Heart left ventricle (tissue), 16 donors: ENCODE measurements at regions not wholly inside any gene's neighbourhood (a gene's known extent, or its start where the extent isn't known, plus 50 kb on each side); places are given as distances from the start of the nearest gene placed in this dataset.

Source experiments
- ATAC-seq, 4 donors: fragments of 200-7000 bp; cut with Tn5 transposase; one replicate each; pipeline ENCODE4 v1.9.1; 2020 to 2022; ENCODE audit warnings: moderate library complexity in 4 of 4, mild to moderate bottlenecking in 3 of 4, moderate number of reproducible peaks in 1 of 4
- DNase-seq, 5 donors: peaks; one replicate each; pipeline ENCODE4 v3.0.0-alpha.2; 2020
- H3K27ac ChIP-seq, 12 donors: fragments of 200-600 bp; sonication (generic) in 4 of 12; one replicate each; pipeline versions ENCODE4 v1.5.0 to v1.8.0; 2016 to 2022; ENCODE audit warnings: mild to moderate bottlenecking in 2 of 12
- H3K27me3 ChIP-seq, 9 donors: fragments of 200-600 bp; sonication (generic) in 2 of 9; one replicate each; pipeline versions ENCODE4 v1.5.1 to v1.8.0; 2016 to 2022; ENCODE audit warnings: mild to moderate bottlenecking in 3 of 9
- H3K36me3 ChIP-seq, 9 donors: fragments of 200-600 bp; sonication (generic) in 2 of 9; one replicate each; pipeline versions ENCODE4 v1.5.0 to v1.8.0; 2018 to 2022; ENCODE audit warnings: mild to moderate bottlenecking in 2 of 9
- H3K4me1 ChIP-seq, 12 donors: fragments of 200-600 bp; sonication (generic) in 4 of 12; one replicate each; pipeline versions ENCODE4 v1.5.0 to v1.8.0; 2016 to 2022; ENCODE audit warnings: mild to moderate bottlenecking in 3 of 12
- H3K4me3 ChIP-seq, 12 donors: fragments of 200-600 bp; sonication (generic) in 4 of 12; one replicate each; pipeline versions ENCODE4 v1.5.0 to v1.8.0; 2017 to 2022; ENCODE audit warnings: mild to moderate bottlenecking in 9 of 12, moderate library complexity in 4 of 12
- H3K9me3 ChIP-seq, 12 donors: fragments of 200-600 bp; sonication (generic) in 4 of 12; one replicate each; pipeline versions ENCODE4 v1.5.0 to v1.8.0; 2016 to 2022; ENCODE audit warnings: mild to moderate bottlenecking in 1 of 12
- POLR2A ChIP-seq, 2 donors: fragments of 450-650 bp; IDR thresholded peaks; one replicate each; pipeline ENCODE4 v1.6.1; 2017; ENCODE audit warnings: antibody characterized with exemption in 2 of 2, mild to moderate bottlenecking in 2 of 2, moderate library complexity in 2 of 2
- WGBS, 4 donors: extraction: QIAGEN DNeasy Blood & Tissue Kit in 2 of 4; methylation state at CpG; one replicate each; pipeline versions ENCODE4 v1.1.5 to v1.1.7; 2013 to 2018; 5-methylcytosine and 5-hydroxymethylcytosine counted together
- intact Hi-C, 10 donors: fragments of 100-400 bp; cut with DNase I; formaldehyde crosslinking; loops; one replicate each; pipeline versions ENCODE4 v1.11.1 to v1.14.2; 2022
- TF ChIP-seq, protein P1 (sequence below), 12 donors: fragments of 200-600 bp; sonication (generic) in 4 of 12; IDR thresholded peaks; one replicate each; pipeline versions ENCODE4 v1.5.0 to v1.8.0; 2018 to 2022; ENCODE audit warnings: antibody characterized with exemption in 12 of 12, mild to moderate bottlenecking in 5 of 12
- donor health status: ischemic (EF 13 %, LVEDD 7.1; RV severe dilation, severe dysfunction).
- donor health status: healthy with polysubstance abuse.
- donor health status: DM: no; HTN: yes; CAD: no.
- donor health status: DM: no; HTN: no; CAD: no.
- donor health status: ischemic (EF 25% LVEDD 6.9; RV normal size, moderate dysfunction).
- donor health status: ischemic (EF 25% LVEDD 5.7; RV mildly dilated, moderate dysfunction).
- donor health status: healthy.
- donor health status: DM: yes; HTN: yes; CAD: no.
- donor health status: ischemic (EF 35%, LVEDD 5.7; RV mildly dilated, moderate dysfunction).
- donor health status: nonischemic (EF 11% LVEDD 7.7; RV severe dilation, severe dysfunction).
- donor health status: DM: yes; HTN: yes; CAD: no.
- donor health status: PGD.
- donor health status: ischemic (EF 29% LVEDD 5.4; RV normal size, mild dysfunction).
- donor health status: nonischemic (EF 23%, LVEDD 6.1; RV moderate dilation, normal function).

DNA sequence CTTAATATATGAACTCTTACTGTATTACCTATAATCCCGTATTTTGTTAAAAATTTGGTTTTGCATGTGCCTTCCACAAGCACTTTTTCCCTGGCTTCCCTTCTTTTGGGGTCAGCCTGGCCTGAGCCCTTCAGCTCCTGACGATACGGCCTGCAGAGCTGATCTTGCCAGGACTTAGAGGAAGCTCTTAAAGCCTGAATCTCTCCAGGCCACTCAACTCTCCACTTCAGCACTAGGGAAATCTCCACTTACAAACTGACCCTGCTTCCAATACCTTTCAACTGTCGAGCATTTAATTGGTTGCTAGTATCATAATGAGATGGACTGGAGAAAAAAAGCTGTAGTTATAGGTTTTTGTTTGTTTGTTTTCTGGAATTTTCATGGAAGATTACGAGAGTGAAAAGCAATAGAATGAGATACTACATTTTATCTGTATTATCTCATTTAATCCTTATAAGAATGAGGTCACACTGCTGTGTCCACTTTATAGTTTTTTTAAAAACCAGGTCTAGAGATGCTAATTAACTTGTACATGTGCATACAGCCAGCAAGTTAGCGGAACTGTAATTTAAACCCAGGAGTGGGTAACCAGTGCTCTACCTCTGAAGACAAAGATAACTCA lies 54.8 kb downstream of the ZBTB38 start:
- 66 to 71% (median 68%) methylated on average over 6 of the region's 6 CpGs for WGBS, 4 donors
- H3K27me3 ChIP-seq = no peaks in the 10 kb centered on the region
- no peak for DNase-seq
- H3K9me3 ChIP-seq = no peaks in the 10 kb centered on the region
- peaks cover 0 to 47% (median 15%) of the 10 kb centered on the region in 9 donors for H3K36me3 ChIP-seq
- no peak overlapping the region for H3K4me3 ChIP-seq
- peak overlapping the region in 5 of 12 donors; percentile 29 to 73 (median 54) for H3K27ac ChIP-seq
- H3K4me1 ChIP-seq = peaks cover 9 to 99% (median 81%) of the 10 kb centered on the region in 12 donors
- peak in 2 of 4 donors; percentile 49 to 51 for ATAC-seq
- intact Hi-C loops = no loop called here
- TF ChIP-seq POLR2A (IDR thresholded peaks at IDR 0.05) = no peak
- TF ChIP-seq, protein P1, sequence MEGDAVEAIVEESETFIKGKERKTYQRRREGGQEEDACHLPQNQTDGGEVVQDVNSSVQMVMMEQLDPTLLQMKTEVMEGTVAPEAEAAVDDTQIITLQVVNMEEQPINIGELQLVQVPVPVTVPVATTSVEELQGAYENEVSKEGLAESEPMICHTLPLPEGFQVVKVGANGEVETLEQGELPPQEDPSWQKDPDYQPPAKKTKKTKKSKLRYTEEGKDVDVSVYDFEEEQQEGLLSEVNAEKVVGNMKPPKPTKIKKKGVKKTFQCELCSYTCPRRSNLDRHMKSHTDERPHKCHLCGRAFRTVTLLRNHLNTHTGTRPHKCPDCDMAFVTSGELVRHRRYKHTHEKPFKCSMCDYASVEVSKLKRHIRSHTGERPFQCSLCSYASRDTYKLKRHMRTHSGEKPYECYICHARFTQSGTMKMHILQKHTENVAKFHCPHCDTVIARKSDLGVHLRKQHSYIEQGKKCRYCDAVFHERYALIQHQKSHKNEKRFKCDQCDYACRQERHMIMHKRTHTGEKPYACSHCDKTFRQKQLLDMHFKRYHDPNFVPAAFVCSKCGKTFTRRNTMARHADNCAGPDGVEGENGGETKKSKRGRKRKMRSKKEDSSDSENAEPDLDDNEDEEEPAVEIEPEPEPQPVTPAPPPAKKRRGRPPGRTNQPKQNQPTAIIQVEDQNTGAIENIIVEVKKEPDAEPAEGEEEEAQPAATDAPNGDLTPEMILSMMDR (IDR thresholded peaks at IDR 0.05) = no peak

DNA sequence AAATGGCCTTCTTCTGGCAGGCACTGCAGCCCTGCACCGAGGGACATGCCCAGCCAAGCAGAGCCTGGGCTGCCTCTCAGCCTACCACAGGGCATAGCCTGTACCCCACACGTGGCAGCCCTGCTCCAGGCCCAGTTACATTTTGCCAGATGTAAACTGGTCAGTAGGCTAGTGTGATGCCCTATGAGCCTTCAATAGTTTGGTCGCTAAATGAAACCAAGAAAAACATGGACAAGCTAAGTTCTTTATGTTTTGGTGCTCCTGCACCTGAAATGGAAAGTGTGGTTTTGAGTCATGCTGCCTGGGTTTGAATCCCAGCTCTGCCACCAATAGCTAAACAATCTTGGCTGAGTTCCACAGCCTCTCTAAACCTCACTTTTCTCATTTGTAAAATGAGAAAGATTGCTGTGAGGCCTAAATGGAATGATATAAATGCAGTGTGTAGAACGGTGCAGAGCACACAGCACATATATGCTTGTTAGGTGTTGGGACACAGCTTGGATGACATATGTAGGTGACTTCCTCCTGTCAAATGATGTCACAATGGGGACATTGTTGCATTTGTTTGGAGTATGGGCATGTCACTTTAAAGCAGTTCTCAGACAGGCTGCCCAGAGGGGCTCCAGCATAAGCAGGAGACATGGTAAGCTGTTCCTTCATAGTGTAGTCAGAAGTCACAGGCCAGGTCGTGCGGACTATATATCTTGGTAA lies 57.4 kb downstream of the ZBTB38 start:
- peaks cover 0 to 54% (median 10%) of the 10 kb centered on the region in 9 donors for H3K36me3 ChIP-seq
- no peaks in the 10 kb centered on the region for H3K27me3 ChIP-seq
- TF ChIP-seq POLR2A (IDR thresholded peaks at IDR 0.05) = no peak
- TF ChIP-seq, protein P1 (IDR thresholded peaks at IDR 0.05) = no peak
- peak overlapping the region in 11 of 12 donors; percentile 62 to 87 (median 80) for H3K27ac ChIP-seq
- peaks cover 9 to 99% (median 70%) of the 10 kb centered on the region in 12 donors for H3K4me1 ChIP-seq
- DNase-seq = no peak
- no peaks in the 10 kb centered on the region for H3K9me3 ChIP-seq
- 59 to 69% (median 65%) methylated on average over 6 of the region's 6 CpGs for WGBS, 4 donors
- intact Hi-C loops = loop anchor here in 2 of 10 donors (2.0 kb wide), 2 partner anchors 13 to 15 kb away; no protein-coding TSS in a partner anchor
- no peak for ATAC-seq
- no peak overlapping the region for H3K4me3 ChIP-seq

DNA sequence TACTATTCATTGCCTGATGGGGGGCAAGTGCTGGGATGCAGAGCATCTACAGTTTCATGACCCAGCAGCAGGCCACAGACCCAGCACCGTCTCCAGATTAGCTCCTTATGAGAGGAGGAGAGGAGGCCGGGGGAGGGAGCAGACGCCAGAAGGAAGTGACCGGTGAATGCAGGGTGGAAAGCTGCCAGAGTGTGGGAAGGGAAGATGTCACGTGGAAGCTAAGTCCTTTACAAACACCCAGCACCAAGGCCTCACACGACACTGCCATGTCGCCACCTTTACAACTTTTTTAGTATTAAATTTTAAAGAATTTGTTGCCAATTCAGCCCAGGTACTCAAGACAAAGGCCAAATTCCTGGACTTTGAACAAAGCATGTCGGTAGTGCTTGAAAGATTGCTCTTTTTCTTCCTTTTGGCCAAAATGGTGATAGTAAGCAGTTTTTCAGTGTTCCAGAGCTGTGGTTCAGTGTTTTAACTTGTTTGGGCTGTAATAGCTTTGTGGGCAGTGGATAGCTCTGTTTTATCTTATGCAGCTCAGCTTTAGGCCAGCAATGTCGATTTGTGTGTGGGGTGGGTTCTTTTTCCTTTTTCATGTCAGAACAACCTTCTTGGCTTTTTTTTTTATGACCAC lies 58.2 kb downstream of the ZBTB38 start:
- peak in 1 of 2 donors; percentile 19 for TF ChIP-seq POLR2A (IDR thresholded peaks at IDR 0.05)
- TF ChIP-seq, protein P1 (IDR thresholded peaks at IDR 0.05) = no peak
- ATAC-seq = peak; percentile 44 to 80 (median 72)
- Histone ChIP-seq H3K9me3 (no peaks in the 10 kb centered on the region), H3K27ac (peak overlapping the region in 11 of 12 donors; percentile 62 to 87 (median 80)), H3K36me3 (peaks cover 0 to 59% (median 10%) of the 10 kb centered on the region in 9 donors), H3K27me3 (no peaks in the 10 kb centered on the region), H3K4me1 (peaks cover 9 to 98% (median 69%) of the 10 kb centered on the region in 12 donors), H3K4me3 (no peak overlapping the region)
- intact Hi-C loops = loop anchor here in 2 of 10 donors (2.0 kb wide), 2 partner anchors 14 to 16 kb away; no protein-coding TSS in a partner anchor
- DNase-seq = peak; percentile 85 to 93 (median 91)
- 14 to 23% (median 17%) methylated on average over 9 of the region's 9 CpGs for WGBS, 4 donors

DNA sequence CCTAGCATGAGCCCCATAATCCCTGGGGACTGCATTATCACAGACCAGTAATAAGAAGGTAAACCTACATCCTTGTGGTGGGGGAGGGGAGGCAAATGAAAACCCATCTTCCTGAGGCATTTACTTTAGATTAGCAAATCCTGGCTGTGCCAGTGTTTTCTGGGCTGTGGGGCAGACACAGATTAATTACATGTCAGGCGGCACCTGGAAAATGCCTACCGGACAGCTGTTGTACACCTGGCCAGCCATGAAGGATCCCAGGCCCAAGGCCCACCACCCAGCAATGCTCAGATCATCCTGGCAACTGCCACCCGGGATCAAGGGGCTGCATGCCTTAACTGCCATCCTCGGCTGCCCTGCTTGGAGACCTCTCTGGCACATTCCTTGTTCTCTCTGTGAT lies 59.1 kb upstream of the RASA2 start:
- intact Hi-C loops = loop anchor here in 2 of 10 donors (2.0 kb wide), 2 partner anchors 15 to 17 kb away; no protein-coding TSS in a partner anchor

More for the DNA sequence above, 59.1 kb upstream of the RASA2 start:
- Histone ChIP-seq H3K9me3 (no peaks in the 10 kb centered on the region), H3K36me3 (peaks cover 0 to 60% (median 10%) of the 10 kb centered on the region in 9 donors), H3K27ac (peak overlapping the region in 11 of 12 donors; percentile 31 to 87 (median 80)), H3K27me3 (no peaks in the 10 kb centered on the region), H3K4me3 (no peak overlapping the region), H3K4me1 (peaks cover 9 to 98% (median 71%) of the 10 kb centered on the region in 12 donors)
- ATAC-seq (no peak), DNase-seq (no peak)
- TF ChIP-seq, protein P1 (IDR thresholded peaks at IDR 0.05) = no peak
- TF ChIP-seq POLR2A (IDR thresholded peaks at IDR 0.05) = no peak
- WGBS, 4 donors = 66 to 76% (median 71%) methylated on average over 4 of the region's 4 CpGs
